ENCODE measurements at regions not wholly inside any gene's neighbourhood (a gene's known extent, or its start where the extent isn't known, plus 50 kb on each side); places are given as distances from the start of the nearest gene placed in this dataset.

GRCh38 chr1:4571263-4571662, 83.1 kb upstream of the AJAP1 start:
- 85 to 89% methylated on average over 6 of the region's 6 CpGs for WGBS, 2 donors
- peak in 1 of 2 donors; percentile 28 for DNase-seq (ENCODE audit: low spot score in 2 of 2)
- H3K4me3 ChIP-seq (ENCODE audit: low read depth, poor library complexity, severe bottlenecking), result no peak overlapping the region
- no peak for TF ChIP-seq POLR2A (IDR thresholded peaks at IDR 0.05)
- TF ChIP-seq, protein P1, sequence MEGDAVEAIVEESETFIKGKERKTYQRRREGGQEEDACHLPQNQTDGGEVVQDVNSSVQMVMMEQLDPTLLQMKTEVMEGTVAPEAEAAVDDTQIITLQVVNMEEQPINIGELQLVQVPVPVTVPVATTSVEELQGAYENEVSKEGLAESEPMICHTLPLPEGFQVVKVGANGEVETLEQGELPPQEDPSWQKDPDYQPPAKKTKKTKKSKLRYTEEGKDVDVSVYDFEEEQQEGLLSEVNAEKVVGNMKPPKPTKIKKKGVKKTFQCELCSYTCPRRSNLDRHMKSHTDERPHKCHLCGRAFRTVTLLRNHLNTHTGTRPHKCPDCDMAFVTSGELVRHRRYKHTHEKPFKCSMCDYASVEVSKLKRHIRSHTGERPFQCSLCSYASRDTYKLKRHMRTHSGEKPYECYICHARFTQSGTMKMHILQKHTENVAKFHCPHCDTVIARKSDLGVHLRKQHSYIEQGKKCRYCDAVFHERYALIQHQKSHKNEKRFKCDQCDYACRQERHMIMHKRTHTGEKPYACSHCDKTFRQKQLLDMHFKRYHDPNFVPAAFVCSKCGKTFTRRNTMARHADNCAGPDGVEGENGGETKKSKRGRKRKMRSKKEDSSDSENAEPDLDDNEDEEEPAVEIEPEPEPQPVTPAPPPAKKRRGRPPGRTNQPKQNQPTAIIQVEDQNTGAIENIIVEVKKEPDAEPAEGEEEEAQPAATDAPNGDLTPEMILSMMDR (IDR thresholded peaks at IDR 0.05), result no peak
- intact Hi-C loops (cut with DNase I; ENCODE audit: low total_unique reads), result no loop called here

DNA sequence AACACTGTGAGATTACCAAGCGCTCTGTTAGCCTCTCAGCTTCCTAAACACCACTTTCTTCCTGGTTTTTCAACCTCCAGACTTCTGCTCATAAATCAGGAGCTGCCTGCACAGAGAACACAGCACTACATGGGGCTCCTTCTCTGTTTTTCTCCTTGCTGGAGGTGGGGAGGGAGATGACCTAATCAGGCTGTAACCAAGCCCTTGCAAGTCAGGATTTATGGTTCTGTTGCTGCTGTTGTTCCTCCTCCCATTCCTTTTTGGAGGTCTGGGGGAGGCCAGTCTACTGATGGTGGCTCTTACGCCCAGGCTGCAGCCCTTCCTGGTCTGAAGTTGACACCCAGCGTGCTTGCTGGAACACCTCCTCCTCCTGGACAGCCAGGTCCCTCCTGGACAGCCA, 80.9 kb upstream of the AJAP1 start:
- no peak for TF ChIP-seq POLR2A (IDR thresholded peaks at IDR 0.05)
- no peak overlapping the region for H3K4me3 ChIP-seq (ENCODE audit: low read depth, poor library complexity, severe bottlenecking)

DNA sequence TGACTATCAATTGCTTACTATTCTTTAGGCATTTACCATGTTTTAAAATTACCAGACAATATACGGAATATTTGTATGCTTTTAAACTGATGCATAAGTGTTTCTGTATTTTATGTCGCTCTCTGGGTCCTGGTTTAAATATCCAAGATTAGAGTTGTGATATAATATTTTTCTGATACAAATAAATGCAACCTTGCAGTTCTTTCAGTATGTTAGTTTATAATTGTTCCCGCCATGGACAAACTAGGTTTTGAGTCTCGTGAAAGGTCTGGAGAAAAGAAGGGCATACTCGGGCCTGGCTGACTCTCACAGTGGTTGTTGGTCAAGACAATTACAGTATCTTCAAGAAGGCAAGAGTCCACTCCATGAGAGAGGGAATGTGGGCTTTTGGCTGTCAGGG, 72.6 kb upstream of the AJAP1 start:
- no peak for DNase-seq (ENCODE audit: low spot score in 2 of 2)
- intact Hi-C loops (cut with DNase I; ENCODE audit: low total_unique reads), result no loop called here
- TF ChIP-seq POLR2A (IDR thresholded peaks at IDR 0.05), result no peak
- TF ChIP-seq, protein P1 (IDR thresholded peaks at IDR 0.05), result no peak
- WGBS, 2 donors, result 73 to 87% methylated on average over 5 of the region's 5 CpGs
- H3K4me3 ChIP-seq (ENCODE audit: low read depth, poor library complexity, severe bottlenecking), result no peak overlapping the region

More for the DNA sequence above, 80.9 kb upstream of the AJAP1 start:
- WGBS, 2 donors, result 30 to 56% methylated on average over 3 of the region's 3 CpGs
- intact Hi-C loops (cut with DNase I; ENCODE audit: low total_unique reads), result no loop called here
- peak in 1 of 2 donors; percentile 53 for DNase-seq (ENCODE audit: low spot score in 2 of 2)

DNA sequence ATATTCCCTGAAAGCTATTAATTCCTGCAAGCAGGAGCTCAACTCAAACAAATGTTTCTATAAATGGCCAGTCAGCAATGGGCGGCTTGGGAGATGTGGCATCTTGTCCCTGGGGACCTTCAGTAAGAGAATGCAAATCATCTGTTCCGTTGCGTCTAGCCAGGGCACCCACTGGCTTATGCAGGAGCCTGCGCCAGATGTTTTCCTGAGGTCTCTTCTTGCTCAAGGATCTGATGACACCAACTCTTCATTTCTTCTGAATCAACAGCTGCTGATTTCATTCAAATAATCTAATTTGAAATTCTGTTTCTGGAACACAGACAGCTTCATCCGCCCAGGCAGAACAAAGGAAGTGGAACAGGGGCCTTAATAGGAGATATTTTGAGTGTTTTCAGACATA, 70.0 kb upstream of the AJAP1 start:
- TF ChIP-seq, protein P1 (IDR thresholded peaks at IDR 0.05), result no peak
- no peak for TF ChIP-seq POLR2A (IDR thresholded peaks at IDR 0.05)
- no peak overlapping the region for H3K4me3 ChIP-seq (ENCODE audit: low read depth, poor library complexity, severe bottlenecking)
- intact Hi-C loops (cut with DNase I; ENCODE audit: low total_unique reads), result no loop called here
- 54 to 65% methylated on average over 5 of the region's 5 CpGs for WGBS, 2 donors
- DNase-seq (ENCODE audit: low spot score in 2 of 2), result peak in 1 of 2 donors; percentile 21

GRCh38 chr1:4585216-4585615, 69.2 kb upstream of the AJAP1 start:
- H3K4me3 ChIP-seq (ENCODE audit: low read depth, poor library complexity, severe bottlenecking), result no peak overlapping the region
- DNase-seq (ENCODE audit: low spot score in 2 of 2), result peak in 1 of 2 donors; percentile 81
- WGBS, 2 donors, result 17 to 23% methylated on average over 9 to 17 of the region's 17 CpGs
- intact Hi-C loops (cut with DNase I; ENCODE audit: low total_unique reads), result no loop called here
- TF ChIP-seq, protein P1 (IDR thresholded peaks at IDR 0.05), result no peak
- TF ChIP-seq POLR2A (IDR thresholded peaks at IDR 0.05), result no peak

- DNase-seq (ENCODE audit: low spot score in 2 of 2), result peak in 1 of 2 donors; percentile 37
- WGBS, 2 donors, result 46 to 56% methylated on average over 6 of the region's 6 CpGs
- H3K4me3 ChIP-seq (ENCODE audit: low read depth, poor library complexity, severe bottlenecking), result no peak overlapping the region
- intact Hi-C loops (cut with DNase I; ENCODE audit: low total_unique reads), result no loop called here
- no peak for TF ChIP-seq POLR2A (IDR thresholded peaks at IDR 0.05)
- TF ChIP-seq, protein P1 (IDR thresholded peaks at IDR 0.05), result no peak
Observed at GRCh38 chr1:4585705-4586104, 68.7 kb upstream of the AJAP1 start.
